ENCODE measurements at regions not wholly inside any gene's neighbourhood (a gene's known extent, or its start where the extent isn't known, plus 50 kb on each side); places are given as distances from the start of the nearest gene placed in this dataset.

- ATAC-seq: no peak
- no peak for TF ChIP-seq TCF4 (CRISPR knock-in tag; IDR thresholded peaks at IDR 0.05; ENCODE audit: borderline replicate concordance)
- TF ChIP-seq TOX (CRISPR knock-in tag; IDR thresholded peaks at IDR 0.05; ENCODE audit: borderline replicate concordance): no peak
- TF ChIP-seq POU6F1 (CRISPR knock-in tag; IDR thresholded peaks at IDR 0.05; ENCODE audit: borderline replicate concordance, low read depth): no peak
Observed at GRCh38 chrX:113305496-113305895, 464.9 kb upstream of the AMOT start.

GRCh38 chrX:113300580-113300979, 459.9 kb upstream of the AMOT start:
- TF ChIP-seq ISL1 (CRISPR knock-in tag; IDR thresholded peaks at IDR 0.05) (peak; percentile 83), SNAI2 (CRISPR knock-in tag; IDR thresholded peaks at IDR 0.05) (no peak), ARNTL (CRISPR knock-in tag; IDR thresholded peaks at IDR 0.05; ENCODE audit: borderline replicate concordance, low read depth) (no peak)
- no peak for ATAC-seq

GRCh38 chrX:113297437-113297836, 456.8 kb upstream of the AMOT start:
- TF ChIP-seq ESRRG (CRISPR knock-in tag; IDR thresholded peaks at IDR 0.05) (no peak), PPARA (CRISPR knock-in tag; IDR thresholded peaks at IDR 0.05; ENCODE audit: borderline replicate concordance) (no peak), PATZ1 (CRISPR knock-in tag; IDR thresholded peaks at IDR 0.05; ENCODE audit: borderline replicate concordance) (no peak)
- no peak for ATAC-seq

- no peak for ATAC-seq
- no peak for TF ChIP-seq PATZ1 (CRISPR knock-in tag; IDR thresholded peaks at IDR 0.05; ENCODE audit: borderline replicate concordance)
- no peak for TF ChIP-seq CSDC2 (CRISPR knock-in tag; IDR thresholded peaks at IDR 0.05)
- no peak for TF ChIP-seq ARNTL (CRISPR knock-in tag; IDR thresholded peaks at IDR 0.05; ENCODE audit: borderline replicate concordance, low read depth)
- no peak for TF ChIP-seq ZNF8 (CRISPR knock-in tag; IDR thresholded peaks at IDR 0.05)
- TF ChIP-seq ZFP30 (CRISPR knock-in tag; IDR thresholded peaks at IDR 0.05): no peak
- TF ChIP-seq ZC3H10 (CRISPR knock-in tag; IDR thresholded peaks at IDR 0.05): no peak
- no peak for TF ChIP-seq CREB5 (CRISPR knock-in tag; IDR thresholded peaks at IDR 0.05; ENCODE audit: low read depth)
- TF ChIP-seq ISL1 (CRISPR knock-in tag; IDR thresholded peaks at IDR 0.05): no peak
- no peak for TF ChIP-seq OSR1 (CRISPR knock-in tag; IDR thresholded peaks at IDR 0.05)
- TF ChIP-seq PPARA (CRISPR knock-in tag; IDR thresholded peaks at IDR 0.05; ENCODE audit: borderline replicate concordance): no peak
Observed at GRCh38 chrX:113289503-113289902, 448.9 kb upstream of the AMOT start.

GRCh38 chrX:113287761-113288160, 447.1 kb upstream of the AMOT start:
- no peak for ATAC-seq
- TF ChIP-seq RARB (CRISPR knock-in tag; IDR thresholded peaks at IDR 0.05) (no peak), CSRNP3 (CRISPR knock-in tag; IDR thresholded peaks at IDR 0.05) (no peak), BACH2 (CRISPR knock-in tag; IDR thresholded peaks at IDR 0.05; ENCODE audit: borderline replicate concordance) (no peak), CREB5 (CRISPR knock-in tag; IDR thresholded peaks at IDR 0.05; ENCODE audit: low read depth) (no peak), ARNTL (CRISPR knock-in tag; IDR thresholded peaks at IDR 0.05; ENCODE audit: borderline replicate concordance, low read depth) (no peak), ZNF70 (CRISPR knock-in tag; IDR thresholded peaks at IDR 0.05) (no peak), OSR1 (CRISPR knock-in tag; IDR thresholded peaks at IDR 0.05) (no peak), ZNF565 (CRISPR knock-in tag; conservative IDR thresholded peaks at IDR 0.05; ENCODE audit: low read depth) (no peak), TCF4 (CRISPR knock-in tag; IDR thresholded peaks at IDR 0.05; ENCODE audit: borderline replicate concordance) (no peak), ZFP3 (CRISPR knock-in tag; IDR thresholded peaks at IDR 0.05) (no peak), ZFP30 (CRISPR knock-in tag; IDR thresholded peaks at IDR 0.05) (no peak), PATZ1 (CRISPR knock-in tag; IDR thresholded peaks at IDR 0.05; ENCODE audit: borderline replicate concordance) (no peak), PPARA (CRISPR knock-in tag; IDR thresholded peaks at IDR 0.05; ENCODE audit: borderline replicate concordance) (no peak), POU6F1 (CRISPR knock-in tag; IDR thresholded peaks at IDR 0.05; ENCODE audit: borderline replicate concordance, low read depth) (no peak)

Data from SK-N-SH treated with all-trans-retinoic acid at 6 μM for 48 hours (cell line).